Fibroblast of the aortic adventitia (primary cell): ENCODE measurements at regions not wholly inside any gene's neighbourhood (a gene's known extent, or its start where the extent isn't known, plus 50 kb on each side); places are given as distances from the start of the nearest gene placed in this dataset.

Experiments used
- DNase-seq: peaks from one replicate; pipeline ENCODE4 v3.0.0-alpha.2; 2010; ENCODE audit warnings: low read depth
- H3K4me3 ChIP-seq: 2 replicates; pipeline ENCODE4 v1.5.1; 2011; ENCODE audit warnings: low read depth, mild to moderate bottlenecking, control low read depth, low read length, moderate library complexity
- TF ChIP-seq, protein P1 (sequence below): IDR thresholded peaks from 2 replicates; pipeline ENCODE4 v1.5.1; 2011; ENCODE audit warnings: mild to moderate bottlenecking, low read length, control low read depth, inconsistent platforms; ENCODE audit not compliant: insufficient read depth

DNA sequence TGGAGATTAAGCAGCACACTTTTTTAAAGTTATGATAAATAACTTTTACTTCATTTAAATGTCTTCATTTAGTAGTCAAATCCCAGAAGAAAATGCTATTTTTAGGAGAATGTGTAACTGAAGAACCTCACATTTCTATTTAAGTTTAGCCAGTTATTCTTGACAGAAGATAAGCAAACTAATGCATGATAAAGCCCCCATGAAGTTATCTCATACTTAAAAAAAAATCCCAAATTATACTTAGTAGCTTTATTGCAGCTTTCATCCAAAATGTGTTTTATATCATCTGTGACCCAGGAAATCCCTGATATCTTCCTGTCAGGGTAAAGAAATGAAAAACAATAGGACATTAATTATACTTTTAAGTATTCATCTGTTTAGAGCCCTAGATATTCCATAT is 124.8 kb upstream of the SYT6 start:
- TF ChIP-seq, protein P1, sequence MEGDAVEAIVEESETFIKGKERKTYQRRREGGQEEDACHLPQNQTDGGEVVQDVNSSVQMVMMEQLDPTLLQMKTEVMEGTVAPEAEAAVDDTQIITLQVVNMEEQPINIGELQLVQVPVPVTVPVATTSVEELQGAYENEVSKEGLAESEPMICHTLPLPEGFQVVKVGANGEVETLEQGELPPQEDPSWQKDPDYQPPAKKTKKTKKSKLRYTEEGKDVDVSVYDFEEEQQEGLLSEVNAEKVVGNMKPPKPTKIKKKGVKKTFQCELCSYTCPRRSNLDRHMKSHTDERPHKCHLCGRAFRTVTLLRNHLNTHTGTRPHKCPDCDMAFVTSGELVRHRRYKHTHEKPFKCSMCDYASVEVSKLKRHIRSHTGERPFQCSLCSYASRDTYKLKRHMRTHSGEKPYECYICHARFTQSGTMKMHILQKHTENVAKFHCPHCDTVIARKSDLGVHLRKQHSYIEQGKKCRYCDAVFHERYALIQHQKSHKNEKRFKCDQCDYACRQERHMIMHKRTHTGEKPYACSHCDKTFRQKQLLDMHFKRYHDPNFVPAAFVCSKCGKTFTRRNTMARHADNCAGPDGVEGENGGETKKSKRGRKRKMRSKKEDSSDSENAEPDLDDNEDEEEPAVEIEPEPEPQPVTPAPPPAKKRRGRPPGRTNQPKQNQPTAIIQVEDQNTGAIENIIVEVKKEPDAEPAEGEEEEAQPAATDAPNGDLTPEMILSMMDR = no peak
- no peak overlapping the region for H3K4me3 ChIP-seq
- DNase-seq = no peak

DNA sequence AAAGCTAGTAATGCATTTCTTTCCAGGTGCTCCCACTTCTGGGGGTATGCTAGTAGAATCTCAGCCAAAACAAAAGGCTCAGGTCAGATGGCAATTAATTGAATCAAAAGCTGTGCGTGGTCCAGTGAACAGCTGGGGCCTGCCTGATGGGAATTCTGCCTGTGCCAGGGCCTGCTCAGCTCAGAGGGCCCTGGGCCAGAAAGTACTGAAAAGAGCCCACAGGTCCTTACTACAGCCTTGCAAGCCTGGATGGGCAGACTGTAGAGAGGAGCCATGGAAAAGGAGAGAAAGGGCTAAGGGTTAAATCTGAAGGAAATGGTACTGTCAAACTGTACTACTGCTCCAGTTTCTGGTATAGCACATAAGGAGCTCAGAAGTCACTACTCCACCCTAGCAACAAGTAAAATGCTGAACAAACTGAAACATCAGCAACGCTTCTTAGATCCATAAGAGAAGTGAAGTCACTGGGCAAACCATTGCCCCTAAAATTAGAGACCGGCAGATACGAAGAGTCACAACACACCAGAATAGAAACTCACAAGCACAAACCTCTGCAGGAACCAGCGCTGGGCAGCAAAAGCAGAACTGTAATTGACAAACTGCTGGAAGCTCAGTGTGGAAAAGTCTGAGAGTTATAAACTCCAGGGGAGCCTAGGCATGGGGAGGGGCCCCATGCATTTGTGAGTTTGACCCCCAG is 121.1 kb upstream of the SYT6 start:
- no peak overlapping the region for H3K4me3 ChIP-seq
- DNase-seq = no peak
- TF ChIP-seq, protein P1 = no peak

DNA sequence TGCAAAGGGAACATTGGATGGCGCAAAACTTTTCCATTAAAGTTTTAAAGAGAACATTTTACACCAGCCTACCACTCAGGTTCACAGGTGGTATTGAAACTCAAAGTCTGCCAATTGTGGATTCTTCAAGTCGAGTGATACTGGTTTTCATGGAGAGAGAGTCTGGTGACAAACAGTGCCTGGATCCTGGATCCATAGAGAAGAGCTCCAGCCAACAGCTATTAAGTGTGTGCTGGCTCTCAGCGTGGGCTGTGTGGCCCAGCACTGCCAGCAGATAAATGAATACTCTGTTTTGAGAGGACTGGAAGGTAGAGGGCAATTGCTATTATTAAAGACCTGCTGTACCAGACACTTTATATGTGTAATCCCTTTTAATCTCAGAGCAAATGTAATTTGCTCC is 118.9 kb upstream of the SYT6 start:
- DNase-seq = no peak
- TF ChIP-seq, protein P1 = no peak
- H3K4me3 ChIP-seq = no peak overlapping the region

DNA sequence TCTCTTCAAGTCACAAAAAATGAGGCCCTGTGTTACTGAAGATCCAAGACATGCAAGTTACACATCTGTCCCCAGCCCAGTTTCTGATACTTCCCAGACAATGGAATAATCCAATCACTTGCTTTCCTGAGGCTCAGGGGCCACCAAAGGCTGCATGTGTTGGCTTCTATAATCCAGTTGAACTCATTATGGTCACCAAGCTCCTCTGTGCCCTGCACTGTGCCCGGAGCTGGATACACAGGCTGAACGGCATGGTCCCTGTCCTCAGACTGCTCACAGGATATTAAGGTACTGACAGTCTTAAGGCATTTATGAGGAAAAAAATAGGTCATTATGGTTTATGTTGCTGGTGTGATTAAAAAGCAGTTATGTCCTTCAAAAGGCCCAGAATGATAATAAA is 117.0 kb upstream of the SYT6 start:
- TF ChIP-seq, protein P1 = no peak
- no peak overlapping the region for H3K4me3 ChIP-seq
- no peak for DNase-seq

DNA sequence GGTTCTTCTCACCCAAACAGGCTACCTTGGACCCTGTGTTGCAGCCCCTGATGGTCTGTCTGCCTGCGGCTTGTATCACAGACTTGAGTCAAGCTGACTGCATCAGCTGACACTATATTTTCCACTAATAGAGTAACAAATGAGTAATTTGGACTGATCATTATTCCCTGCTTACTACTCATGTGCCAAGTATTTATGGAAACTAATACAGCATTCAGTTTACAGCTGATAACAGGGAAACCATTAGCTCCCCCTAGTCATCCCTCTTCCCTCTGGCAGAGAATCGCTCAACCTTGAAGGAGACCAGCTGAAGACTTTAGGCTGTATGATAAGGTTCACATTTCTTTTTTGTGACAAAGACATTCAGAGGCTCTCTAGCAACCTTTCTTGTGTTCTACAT is 116.6 kb upstream of the SYT6 start:
- TF ChIP-seq, protein P1 = no peak

DNA sequence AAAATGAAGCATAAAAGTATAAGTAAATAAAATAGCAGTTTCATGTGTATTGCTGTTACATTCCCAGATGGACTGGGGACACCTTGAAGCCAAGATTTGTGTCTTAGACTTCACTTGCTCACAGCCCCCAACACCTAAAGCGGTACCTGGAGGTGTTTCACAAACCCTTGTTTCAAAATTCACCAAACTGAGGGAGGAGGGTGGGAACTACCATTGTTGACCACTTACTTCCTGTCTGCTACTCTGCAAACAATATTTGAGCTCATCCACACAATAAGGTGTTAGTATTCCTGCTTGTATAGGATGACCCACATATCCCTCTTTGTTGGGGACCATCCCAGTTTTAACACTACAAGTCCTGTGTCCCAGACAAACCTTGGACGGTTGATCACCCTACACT is 115.9 kb upstream of the SYT6 start:
- no peak for DNase-seq
- TF ChIP-seq, protein P1 = no peak

More for the DNA sequence above, 116.6 kb upstream of the SYT6 start:
- no peak overlapping the region for H3K4me3 ChIP-seq
- no peak for DNase-seq

DNA sequence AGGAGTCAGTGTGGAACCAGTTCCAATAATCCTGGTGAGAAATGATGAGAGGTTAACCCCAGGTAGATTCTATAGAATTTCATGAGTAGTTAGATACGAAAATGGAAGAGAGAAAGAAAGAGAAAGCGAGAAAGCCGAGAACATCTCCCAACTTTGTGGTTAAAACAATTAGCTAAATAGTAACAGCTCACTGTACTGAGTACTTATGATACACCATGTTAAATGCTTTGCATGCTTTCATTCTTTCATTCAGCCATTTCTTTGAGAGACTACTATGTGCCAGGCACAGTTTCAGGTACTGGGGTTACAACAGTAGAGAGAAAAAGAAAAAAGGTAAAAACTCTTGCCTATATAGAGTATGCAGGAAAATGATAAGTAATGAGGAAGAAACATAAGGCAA is 109.7 kb upstream of the SYT6 start:
- TF ChIP-seq, protein P1 = no peak
- no peak overlapping the region for H3K4me3 ChIP-seq
- no peak for DNase-seq

More for the DNA sequence above, 115.9 kb upstream of the SYT6 start:
- no peak overlapping the region for H3K4me3 ChIP-seq
